PFSK-1 (cell line): ENCODE measurements at regions not wholly inside any gene's neighbourhood (a gene's known extent, or its start where the extent isn't known, plus 50 kb on each side); places are given as distances from the start of the nearest gene placed in this dataset.

ENCODE experiments used
- FOXP2 ChIP-seq: optimal IDR thresholded peaks from 2 replicates; pipeline ENCODE3; 2011; ENCODE audit warnings: borderline replicate concordance, control low read depth, inconsistent platforms; ENCODE audit not compliant: insufficient read depth; ENCODE audit errors: extremely low read length, extremely low read depth
- POLR2AphosphoS5 ChIP-seq: IDR thresholded peaks from 2 replicates; pipeline ENCODE4 v1.6.1; 2012; ENCODE audit warnings: low read depth, mild to moderate bottlenecking, control low read depth, low read length, moderate library complexity
- SIN3A ChIP-seq: IDR thresholded peaks from 2 replicates; pipeline ENCODE4 v1.6.1; 2012; ENCODE audit warnings: mild to moderate bottlenecking, low read length, moderate library complexity, borderline replicate concordance; ENCODE audit not compliant: insufficient read depth
- TAF1 ChIP-seq: IDR thresholded peaks from 2 replicates; pipeline ENCODE4 v1.6.1; 2012; ENCODE audit warnings: low read length, control low read depth, borderline replicate concordance; ENCODE audit not compliant: insufficient read depth
- TF ChIP-seq, protein P1 (sequence below), 2 experiments: IDR thresholded peaks; 2 replicates each; pipeline versions ENCODE4 v1.6.1 to v1.8.0; 2011 to 2012; ENCODE audit warnings: low read depth in 2 of 2, low read length in 2 of 2, control low read depth in 1 of 2, inconsistent platforms in 1 of 2, mild to moderate bottlenecking in 1 of 2, moderate library complexity in 1 of 2; ENCODE audit not compliant: insufficient read depth in 1 of 2

DNA sequence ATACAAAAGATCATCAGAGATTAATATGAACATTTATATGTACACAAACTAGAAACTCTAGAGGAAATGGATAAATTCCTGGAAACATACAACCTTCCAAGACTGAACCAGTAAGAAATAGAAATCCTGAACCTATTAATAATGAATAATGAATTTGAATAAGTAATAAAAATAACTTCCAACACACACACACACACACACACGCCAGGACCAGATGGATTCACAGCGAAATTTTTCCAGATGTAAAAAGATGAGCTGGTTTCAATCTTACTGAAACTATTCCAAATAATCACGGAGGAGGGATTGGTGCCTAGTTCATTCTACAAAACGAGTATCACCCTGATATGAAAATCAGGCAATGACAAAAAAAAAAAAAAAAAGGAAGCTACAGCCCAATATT, 1095.0 kb downstream of the FAT4 start:
- no peak for TF ChIP-seq TAF1
- TF ChIP-seq FOXP2 = no peak
- TF ChIP-seq, protein P1, sequence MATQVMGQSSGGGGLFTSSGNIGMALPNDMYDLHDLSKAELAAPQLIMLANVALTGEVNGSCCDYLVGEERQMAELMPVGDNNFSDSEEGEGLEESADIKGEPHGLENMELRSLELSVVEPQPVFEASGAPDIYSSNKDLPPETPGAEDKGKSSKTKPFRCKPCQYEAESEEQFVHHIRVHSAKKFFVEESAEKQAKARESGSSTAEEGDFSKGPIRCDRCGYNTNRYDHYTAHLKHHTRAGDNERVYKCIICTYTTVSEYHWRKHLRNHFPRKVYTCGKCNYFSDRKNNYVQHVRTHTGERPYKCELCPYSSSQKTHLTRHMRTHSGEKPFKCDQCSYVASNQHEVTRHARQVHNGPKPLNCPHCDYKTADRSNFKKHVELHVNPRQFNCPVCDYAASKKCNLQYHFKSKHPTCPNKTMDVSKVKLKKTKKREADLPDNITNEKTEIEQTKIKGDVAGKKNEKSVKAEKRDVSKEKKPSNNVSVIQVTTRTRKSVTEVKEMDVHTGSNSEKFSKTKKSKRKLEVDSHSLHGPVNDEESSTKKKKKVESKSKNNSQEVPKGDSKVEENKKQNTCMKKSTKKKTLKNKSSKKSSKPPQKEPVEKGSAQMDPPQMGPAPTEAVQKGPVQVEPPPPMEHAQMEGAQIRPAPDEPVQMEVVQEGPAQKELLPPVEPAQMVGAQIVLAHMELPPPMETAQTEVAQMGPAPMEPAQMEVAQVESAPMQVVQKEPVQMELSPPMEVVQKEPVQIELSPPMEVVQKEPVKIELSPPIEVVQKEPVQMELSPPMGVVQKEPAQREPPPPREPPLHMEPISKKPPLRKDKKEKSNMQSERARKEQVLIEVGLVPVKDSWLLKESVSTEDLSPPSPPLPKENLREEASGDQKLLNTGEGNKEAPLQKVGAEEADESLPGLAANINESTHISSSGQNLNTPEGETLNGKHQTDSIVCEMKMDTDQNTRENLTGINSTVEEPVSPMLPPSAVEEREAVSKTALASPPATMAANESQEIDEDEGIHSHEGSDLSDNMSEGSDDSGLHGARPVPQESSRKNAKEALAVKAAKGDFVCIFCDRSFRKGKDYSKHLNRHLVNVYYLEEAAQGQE (IDR thresholded peaks at IDR 0.05; ENCODE audit: insufficient read depth in 1 of 2, low read depth in 2 of 2, low read length in 2 of 2) = no peak
- TF ChIP-seq POLR2AphosphoS5 = no peak
- TF ChIP-seq SIN3A = no peak
